ENCODE measurements at regions not wholly inside any gene's neighbourhood (a gene's known extent, or its start where the extent isn't known, plus 50 kb on each side); places are given as distances from the start of the nearest gene placed in this dataset.

DNA sequence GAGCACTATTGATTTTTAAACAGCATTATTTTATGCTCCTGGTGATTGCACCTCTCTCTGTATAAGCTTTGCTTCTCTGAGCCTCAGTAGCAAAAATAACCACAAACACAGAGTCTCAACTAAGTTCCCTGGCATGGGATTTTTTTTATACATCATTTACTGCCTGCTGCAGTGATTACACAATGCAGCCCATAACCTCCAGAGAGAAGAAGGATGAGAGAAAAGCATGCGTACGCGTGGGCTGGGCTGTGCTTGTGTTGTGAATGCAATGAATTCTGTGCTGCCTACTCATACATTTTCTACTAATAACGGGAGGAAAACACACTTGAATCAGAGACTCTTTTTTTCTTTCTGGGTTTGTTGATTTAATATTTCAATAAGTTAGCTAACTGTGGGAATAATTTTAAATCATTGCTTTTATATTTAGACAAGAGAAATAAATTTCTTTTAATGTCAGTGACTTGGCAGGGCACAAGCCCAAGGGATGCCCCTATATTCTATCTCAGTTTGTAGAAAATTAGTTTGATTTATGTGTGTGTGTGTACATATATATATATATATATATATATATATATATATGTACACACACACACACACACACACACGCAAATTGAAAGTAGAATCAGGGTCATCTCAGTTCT is 351.5 kb downstream of the MED10 start:
- TF ChIP-seq, protein P1, sequence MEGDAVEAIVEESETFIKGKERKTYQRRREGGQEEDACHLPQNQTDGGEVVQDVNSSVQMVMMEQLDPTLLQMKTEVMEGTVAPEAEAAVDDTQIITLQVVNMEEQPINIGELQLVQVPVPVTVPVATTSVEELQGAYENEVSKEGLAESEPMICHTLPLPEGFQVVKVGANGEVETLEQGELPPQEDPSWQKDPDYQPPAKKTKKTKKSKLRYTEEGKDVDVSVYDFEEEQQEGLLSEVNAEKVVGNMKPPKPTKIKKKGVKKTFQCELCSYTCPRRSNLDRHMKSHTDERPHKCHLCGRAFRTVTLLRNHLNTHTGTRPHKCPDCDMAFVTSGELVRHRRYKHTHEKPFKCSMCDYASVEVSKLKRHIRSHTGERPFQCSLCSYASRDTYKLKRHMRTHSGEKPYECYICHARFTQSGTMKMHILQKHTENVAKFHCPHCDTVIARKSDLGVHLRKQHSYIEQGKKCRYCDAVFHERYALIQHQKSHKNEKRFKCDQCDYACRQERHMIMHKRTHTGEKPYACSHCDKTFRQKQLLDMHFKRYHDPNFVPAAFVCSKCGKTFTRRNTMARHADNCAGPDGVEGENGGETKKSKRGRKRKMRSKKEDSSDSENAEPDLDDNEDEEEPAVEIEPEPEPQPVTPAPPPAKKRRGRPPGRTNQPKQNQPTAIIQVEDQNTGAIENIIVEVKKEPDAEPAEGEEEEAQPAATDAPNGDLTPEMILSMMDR (IDR thresholded peaks at IDR 0.05): no peak
- no peak for TF ChIP-seq POLR2A (IDR thresholded peaks at IDR 0.05)

All from Peyer's patch (tissue), 4 donors.